ENCODE measurements at regions not wholly inside any gene's neighbourhood (a gene's known extent, or its start where the extent isn't known, plus 50 kb on each side); places are given as distances from the start of the nearest gene placed in this dataset.

DNA sequence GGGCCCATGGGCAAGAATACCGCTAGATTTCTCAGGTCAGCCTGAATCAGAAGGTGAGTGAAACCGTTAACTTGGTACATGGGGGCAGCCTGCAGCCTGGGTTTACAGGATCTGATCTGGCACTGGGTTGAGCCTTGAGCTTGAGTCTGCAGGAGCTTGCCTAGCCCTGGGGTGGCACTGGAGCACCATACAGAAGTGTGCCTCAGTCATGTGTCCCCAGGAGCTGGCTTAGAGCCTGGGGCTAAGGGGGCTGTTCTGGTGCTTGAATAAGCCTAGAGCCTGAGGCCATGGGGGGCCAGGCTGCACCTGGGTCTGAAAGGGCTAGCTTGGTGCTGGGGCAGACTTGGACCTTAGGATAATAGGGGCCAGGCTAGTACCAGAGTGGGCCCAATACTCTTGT lies 457.2 kb upstream of the PBX1 start:
- no peak for TF ChIP-seq EZH2phosphoT487 (IDR thresholded peaks at IDR 0.05; ENCODE audit: low read depth)
- TF ChIP-seq, protein P1, sequence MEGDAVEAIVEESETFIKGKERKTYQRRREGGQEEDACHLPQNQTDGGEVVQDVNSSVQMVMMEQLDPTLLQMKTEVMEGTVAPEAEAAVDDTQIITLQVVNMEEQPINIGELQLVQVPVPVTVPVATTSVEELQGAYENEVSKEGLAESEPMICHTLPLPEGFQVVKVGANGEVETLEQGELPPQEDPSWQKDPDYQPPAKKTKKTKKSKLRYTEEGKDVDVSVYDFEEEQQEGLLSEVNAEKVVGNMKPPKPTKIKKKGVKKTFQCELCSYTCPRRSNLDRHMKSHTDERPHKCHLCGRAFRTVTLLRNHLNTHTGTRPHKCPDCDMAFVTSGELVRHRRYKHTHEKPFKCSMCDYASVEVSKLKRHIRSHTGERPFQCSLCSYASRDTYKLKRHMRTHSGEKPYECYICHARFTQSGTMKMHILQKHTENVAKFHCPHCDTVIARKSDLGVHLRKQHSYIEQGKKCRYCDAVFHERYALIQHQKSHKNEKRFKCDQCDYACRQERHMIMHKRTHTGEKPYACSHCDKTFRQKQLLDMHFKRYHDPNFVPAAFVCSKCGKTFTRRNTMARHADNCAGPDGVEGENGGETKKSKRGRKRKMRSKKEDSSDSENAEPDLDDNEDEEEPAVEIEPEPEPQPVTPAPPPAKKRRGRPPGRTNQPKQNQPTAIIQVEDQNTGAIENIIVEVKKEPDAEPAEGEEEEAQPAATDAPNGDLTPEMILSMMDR (IDR thresholded peaks at IDR 0.05; ENCODE audit: low read depth, low read length), result no peak
